Neural cell (in vitro differentiated cells): ENCODE measurements at regions not wholly inside any gene's neighbourhood (a gene's known extent, or its start where the extent isn't known, plus 50 kb on each side); places are given as distances from the start of the nearest gene placed in this dataset.

ENCODE experiments used
- EP300 ChIP-seq: fragments of 450-650 bp; conservative IDR thresholded peaks from 2 replicates; pipeline ENCODE4 v1.6.1; 2014; ENCODE audit warnings: antibody characterized with exemption, mild to moderate bottlenecking, moderate library complexity; ENCODE audit not compliant: poor library complexity, severe bottlenecking
- EZH2 ChIP-seq: fragments of 200-600, 300-800 bp; shearing (Covaris generic), sonication (generic); IDR thresholded peaks from 2 replicates; pipeline ENCODE4 v1.6.1; 2014; ENCODE audit warnings: antibody characterized with exemption, low read length, borderline replicate concordance, mild to moderate bottlenecking; ENCODE audit not compliant: insufficient read depth, poor library complexity, severe bottlenecking
- RAD21 ChIP-seq: fragments of 450-650 bp; conservative IDR thresholded peaks from 2 replicates; pipeline ENCODE4 v1.6.1; 2014; ENCODE audit warnings: antibody characterized with exemption, mild to moderate bottlenecking, moderate library complexity
- TF ChIP-seq, protein P1 (sequence below): fragments of 450-650 bp; IDR thresholded peaks from 2 replicates; pipeline ENCODE4 v1.5.1; 2014; ENCODE audit warnings: antibody characterized with exemption, mild to moderate bottlenecking, moderate library complexity; ENCODE audit not compliant: poor library complexity, severe bottlenecking

DNA sequence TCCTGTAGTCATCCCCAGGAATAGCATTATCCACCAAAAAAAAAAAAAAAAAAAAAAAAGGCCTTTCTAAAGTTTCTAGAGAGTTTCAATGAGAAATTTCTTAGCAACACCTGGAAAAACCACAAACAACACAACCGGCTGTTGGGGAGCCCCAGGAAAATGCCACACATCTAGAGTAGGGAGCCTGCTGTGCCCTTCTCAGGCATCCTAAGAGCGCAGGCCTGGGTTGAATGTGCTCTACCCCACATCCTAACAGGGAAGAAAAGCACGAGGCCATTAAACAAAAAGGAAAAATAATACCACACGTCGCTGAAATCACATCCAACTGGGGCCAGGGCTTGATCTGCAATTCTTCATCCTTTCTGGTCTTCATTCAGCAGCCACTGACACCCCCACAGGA, 367.5 kb downstream of the TGFB2 start:
- TF ChIP-seq, protein P1, sequence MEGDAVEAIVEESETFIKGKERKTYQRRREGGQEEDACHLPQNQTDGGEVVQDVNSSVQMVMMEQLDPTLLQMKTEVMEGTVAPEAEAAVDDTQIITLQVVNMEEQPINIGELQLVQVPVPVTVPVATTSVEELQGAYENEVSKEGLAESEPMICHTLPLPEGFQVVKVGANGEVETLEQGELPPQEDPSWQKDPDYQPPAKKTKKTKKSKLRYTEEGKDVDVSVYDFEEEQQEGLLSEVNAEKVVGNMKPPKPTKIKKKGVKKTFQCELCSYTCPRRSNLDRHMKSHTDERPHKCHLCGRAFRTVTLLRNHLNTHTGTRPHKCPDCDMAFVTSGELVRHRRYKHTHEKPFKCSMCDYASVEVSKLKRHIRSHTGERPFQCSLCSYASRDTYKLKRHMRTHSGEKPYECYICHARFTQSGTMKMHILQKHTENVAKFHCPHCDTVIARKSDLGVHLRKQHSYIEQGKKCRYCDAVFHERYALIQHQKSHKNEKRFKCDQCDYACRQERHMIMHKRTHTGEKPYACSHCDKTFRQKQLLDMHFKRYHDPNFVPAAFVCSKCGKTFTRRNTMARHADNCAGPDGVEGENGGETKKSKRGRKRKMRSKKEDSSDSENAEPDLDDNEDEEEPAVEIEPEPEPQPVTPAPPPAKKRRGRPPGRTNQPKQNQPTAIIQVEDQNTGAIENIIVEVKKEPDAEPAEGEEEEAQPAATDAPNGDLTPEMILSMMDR, result no peak
- TF ChIP-seq EP300, result no peak
- no peak for TF ChIP-seq EZH2
- no peak for TF ChIP-seq RAD21
